K562 (cell line): ENCODE measurements at regions not wholly inside any gene's neighbourhood (a gene's known extent, or its start where the extent isn't known, plus 50 kb on each side); places are given as distances from the start of the nearest gene placed in this dataset.

ENCODE experiments used
- ATAC-seq: fragments of 200-7000 bp; cut with Tn5 transposase; 3 replicates; pipeline ENCODE4 v1.9.1; 2020; ENCODE audit warnings: moderate library complexity
- BruUV-seq: library from RNA; stranded (reverse); fragments of 400-500 nt; replicated peaks from 2 replicates; lab custom pipeline; 2021; lab: Mats Ljungman, UMichigan
- CTCF ChIA-PET: fragments of 300-600 bp; formaldehyde crosslinking; extraction: SDS; loops from one replicate; lab custom pipeline; 2021; ENCODE audit warnings: low intra/inter-chr PET ratio; lab: Yijun Ruan, JAX
- POLR2A ChIA-PET: fragments of 300-600, 350-650 bp; sonication (Branson Sonifier 250); formaldehyde crosslinking; extraction: SDS; loops from one replicate; lab custom pipeline; 2021; ENCODE audit warnings: antibody characterized with exemption, inconsistent platforms; lab: Yijun Ruan, JAX
- DNase-seq, 4 experiments: peaks; one replicate each; pipeline versions ENCODE4 v3.0.0 to v3.0.0-alpha.2; 2011 to 2018; ENCODE audit warnings: low spot score in 3 of 4, mixed read lengths in 3 of 4; ENCODE audit errors: extremely low read depth in 1 of 4
- FAIRE-seq: peaks from 2 replicates; lab custom pipeline; 2011; peaks lifted over from hg19 to GRCh38; lab: Jason Lieb, UNC
- H2AFZ ChIP-seq: 2 replicates; pipeline ENCODE4 v1.6.0; 2011; ENCODE audit warnings: low read depth, low read length, control low read depth, inconsistent platforms
- H3K27ac ChIP-seq: fragments of 200-600 bp; 3 replicates; pipeline ENCODE4 v1.8.0; 2011; ENCODE audit warnings: low read depth, mild to moderate bottlenecking, control low read depth, inconsistent platforms, low read length, moderate library complexity, mixed read lengths; ENCODE audit errors: extremely low read depth
- H3K27me3 ChIP-seq, 2 experiments: fragments of 300-600 bp in 1 of 2; 2 replicates in 1 of 2; 3 replicates in 1 of 2; pipeline versions ENCODE4 v1.6.0 to v1.8.0; 2011; ENCODE audit warnings: inconsistent platforms in 2 of 2, low read length in 2 of 2, mild to moderate bottlenecking in 1 of 2, mixed read lengths in 1 of 2, moderate library complexity in 1 of 2; ENCODE audit not compliant: control insufficient read depth in 2 of 2, insufficient read depth in 2 of 2
- H3K36me3 ChIP-seq: fragments of 300-600 bp; 3 replicates; pipeline ENCODE4 v1.8.0; 2011; ENCODE audit warnings: mild to moderate bottlenecking, low read length, inconsistent platforms; ENCODE audit not compliant: control insufficient read depth, insufficient read depth
- H3K4me1 ChIP-seq, 2 experiments: fragments of 200-600 bp in 1 of 2; replicated peaks in 1 of 2; 2 replicates in 1 of 2; 3 replicates in 1 of 2; pipeline versions ENCODE4 v1.5.1 to v1.8.0; 2011; ENCODE audit warnings: inconsistent platforms in 2 of 2, low read length in 2 of 2, mild to moderate bottlenecking in 1 of 2, mixed read lengths in 1 of 2, moderate library complexity in 1 of 2; ENCODE audit not compliant: control insufficient read depth in 2 of 2, insufficient read depth in 2 of 2
- H3K4me2 ChIP-seq: 2 replicates; pipeline ENCODE4 v1.6.1; 2011; ENCODE audit warnings: low read length, control low read depth, inconsistent platforms, mixed read lengths; ENCODE audit not compliant: insufficient read depth
- H3K4me3 ChIP-seq: fragments of 200-600 bp; sonication (generic), shearing (Covaris generic); 2 replicates; pipeline ENCODE4 v1.5.1; 2016; ENCODE audit warnings: control low read depth, inconsistent platforms
- H3K79me2 ChIP-seq: fragments of 200-600 bp; 3 replicates; pipeline ENCODE4 v1.8.0; 2011; ENCODE audit warnings: low read length, inconsistent platforms; ENCODE audit not compliant: control insufficient read depth, insufficient read depth
- H3K9ac ChIP-seq, 2 experiments: 2 replicates each; pipeline versions ENCODE4 v1.6.0 to v1.6.1; 2011; ENCODE audit warnings: low read depth in 2 of 2, low read length in 2 of 2, control low read depth in 1 of 2, inconsistent platforms in 1 of 2, mild to moderate bottlenecking in 1 of 2, mixed read lengths in 1 of 2; ENCODE audit not compliant: insufficient read depth in 1 of 2
- H3K9me1 ChIP-seq: one replicate; pipeline ENCODE4 v1.6.0; 2011; ENCODE audit warnings: inconsistent platforms, mild to moderate bottlenecking, low read length, moderate library complexity; ENCODE audit not compliant: control insufficient read depth, insufficient read depth
- H3K9me3 ChIP-seq: replicated peaks from 2 replicates; pipeline ENCODE4 v1.5.1; 2011; ENCODE audit warnings: low read depth, low read length, inconsistent platforms; ENCODE audit not compliant: control insufficient read depth, insufficient read depth
- H4K20me1 ChIP-seq: replicated peaks from 2 replicates; pipeline ENCODE4 v1.6.1; 2011; ENCODE audit warnings: low read length, inconsistent platforms, mixed read lengths; ENCODE audit not compliant: control insufficient read depth, insufficient read depth
- CHD1 ChIP-seq: fragments of 200-600 bp; sonication (generic); IDR thresholded peaks from one replicate; pipeline ENCODE4 v1.6.1; 2012; ENCODE audit warnings: mild to moderate bottlenecking, moderate library complexity, low read length, inconsistent platforms
- HNRNPL ChIP-seq: fragments of 200-400 bp; formaldehyde crosslinking; IDR thresholded peaks from 2 replicates; pipeline ENCODE4 v1.6.1; 2017; ENCODE audit warnings: low read depth, mild to moderate bottlenecking, low read length
- MTF1 ChIP-seq: fragments of 250-450 bp; sonication (Bioruptor Pico); IDR thresholded peaks from 2 replicates; pipeline ENCODE4 v1.9.0; 2021; ENCODE audit warnings: moderate library complexity, mild to moderate bottlenecking, inconsistent platforms, borderline replicate concordance
- PRPF4 ChIP-seq: fragments of 200-400 bp; formaldehyde crosslinking; IDR thresholded peaks from one replicate; pipeline ENCODE4 v1.6.1; 2017; ENCODE audit warnings: low read length, low read depth, mild to moderate bottlenecking; ENCODE audit not compliant: insufficient read depth, poor library complexity, severe bottlenecking
- SIN3B ChIP-seq: fragments of 450-650 bp; IDR thresholded peaks from 2 replicates; pipeline ENCODE4 v1.6.1; 2017; ENCODE audit warnings: low read depth, mild to moderate bottlenecking, moderate library complexity
- STAT5A ChIP-seq: IDR thresholded peaks from 2 replicates; pipeline ENCODE4 v1.6.1; 2012; ENCODE audit warnings: low read length, inconsistent platforms, borderline replicate concordance
- TAF7 ChIP-seq: fragments of 450-650 bp; IDR thresholded peaks from 2 replicates; pipeline ENCODE4 v1.6.1; 2016; ENCODE audit warnings: missing genetic modification characterization, missing compliant biosample characterization
- ZFPM2 ChIP-seq: fragments of 250-450 bp; sonication (Bioruptor Pico); IDR thresholded peaks from 2 replicates; pipeline ENCODE4 v1.5.1; 2022; ENCODE audit warnings: mild to moderate bottlenecking
- ZNF668 ChIP-seq: fragments of 250-450 bp; sonication (Bioruptor Pico); IDR thresholded peaks from 2 replicates; pipeline ENCODE4 v1.8.0; 2022; ENCODE audit warnings: mild to moderate bottlenecking, inconsistent platforms
- WGBS: fragments of 100-300 bp; shearing (Covaris generic); methylation state at CpG from one replicate; pipeline ENCODE4 v1.1.6; 2016; ENCODE audit warnings: low coverage, mixed read lengths; ENCODE audit not compliant: insufficient coverage; ENCODE audit errors: missing lambda C conversion rate; 5-methylcytosine and 5-hydroxymethylcytosine counted together
- in situ Hi-C: fragments of 300-500 bp; cut with MboI; formaldehyde crosslinking; loops from 4 replicates; pipeline ENCODE4 v1.15.0; 2018; ENCODE audit warnings: inconsistent platforms, mixed read lengths
- intact Hi-C: fragments of 100-400 bp; cut with micrococcal nuclease; formaldehyde crosslinking; loops from 2 replicates; pipeline ENCODE4 v1.14.2; 2022
- TF ChIP-seq, protein P1 (sequence below): fragments of 150-350 bp; IDR thresholded peaks from 2 replicates; pipeline ENCODE4 v1.6.1; 2014; ENCODE audit warnings: low read depth, mild to moderate bottlenecking, low read length, borderline replicate concordance
- TF ChIP-seq, protein P2 (sequence below): fragments of 450-650 bp; formaldehyde crosslinking; IDR thresholded peaks from 2 replicates; pipeline ENCODE4 v1.4.0; 2022; ENCODE audit warnings: mild to moderate bottlenecking, moderate library complexity
- TF ChIP-seq, protein P3 (sequence below): fragments of 250-450 bp; sonication (Bioruptor Pico); IDR thresholded peaks from 2 replicates; pipeline ENCODE4 v1.8.0; 2022; ENCODE audit warnings: inconsistent platforms, mild to moderate bottlenecking, moderate library complexity, borderline replicate concordance

DNA sequence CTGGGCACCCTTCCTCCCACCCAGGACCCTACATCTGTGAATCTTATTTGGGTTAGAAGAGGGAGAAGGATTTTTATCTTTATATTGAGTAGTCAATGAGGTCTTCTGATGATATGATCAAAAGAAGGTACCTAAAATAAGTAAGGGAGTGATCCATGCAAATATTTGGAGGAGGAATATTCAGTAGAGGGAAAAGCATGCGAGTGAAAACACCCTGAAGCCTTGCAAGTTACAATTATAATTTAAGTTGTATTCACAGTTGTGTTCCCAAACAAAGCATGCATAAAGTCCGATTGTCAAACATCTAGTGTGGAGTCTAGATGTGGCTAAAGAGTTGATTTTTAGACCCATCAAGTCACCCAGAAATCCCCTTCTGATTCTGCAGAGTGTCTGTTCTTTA is 530.2 kb upstream of the ZEB2 start (continued):
- TF ChIP-seq, protein P1, sequence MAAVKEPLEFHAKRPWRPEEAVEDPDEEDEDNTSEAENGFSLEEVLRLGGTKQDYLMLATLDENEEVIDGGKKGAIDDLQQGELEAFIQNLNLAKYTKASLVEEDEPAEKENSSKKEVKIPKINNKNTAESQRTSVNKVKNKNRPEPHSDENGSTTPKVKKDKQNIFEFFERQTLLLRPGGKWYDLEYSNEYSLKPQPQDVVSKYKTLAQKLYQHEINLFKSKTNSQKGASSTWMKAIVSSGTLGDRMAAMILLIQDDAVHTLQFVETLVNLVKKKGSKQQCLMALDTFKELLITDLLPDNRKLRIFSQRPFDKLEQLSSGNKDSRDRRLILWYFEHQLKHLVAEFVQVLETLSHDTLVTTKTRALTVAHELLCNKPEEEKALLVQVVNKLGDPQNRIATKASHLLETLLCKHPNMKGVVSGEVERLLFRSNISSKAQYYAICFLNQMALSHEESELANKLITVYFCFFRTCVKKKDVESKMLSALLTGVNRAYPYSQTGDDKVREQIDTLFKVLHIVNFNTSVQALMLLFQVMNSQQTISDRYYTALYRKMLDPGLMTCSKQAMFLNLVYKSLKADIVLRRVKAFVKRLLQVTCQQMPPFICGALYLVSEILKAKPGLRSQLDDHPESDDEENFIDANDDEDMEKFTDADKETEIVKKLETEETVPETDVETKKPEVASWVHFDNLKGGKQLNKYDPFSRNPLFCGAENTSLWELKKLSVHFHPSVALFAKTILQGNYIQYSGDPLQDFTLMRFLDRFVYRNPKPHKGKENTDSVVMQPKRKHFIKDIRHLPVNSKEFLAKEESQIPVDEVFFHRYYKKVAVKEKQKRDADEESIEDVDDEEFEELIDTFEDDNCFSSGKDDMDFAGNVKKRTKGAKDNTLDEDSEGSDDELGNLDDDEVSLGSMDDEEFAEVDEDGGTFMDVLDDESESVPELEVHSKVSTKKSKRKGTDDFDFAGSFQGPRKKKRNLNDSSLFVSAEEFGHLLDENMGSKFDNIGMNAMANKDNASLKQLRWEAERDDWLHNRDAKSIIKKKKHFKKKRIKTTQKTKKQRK = no peak
- TF ChIP-seq ZFPM2 (CRISPR knock-in tag) (no peak), PRPF4 (no peak), MTF1 (no peak)
- TF ChIP-seq, protein P2, sequence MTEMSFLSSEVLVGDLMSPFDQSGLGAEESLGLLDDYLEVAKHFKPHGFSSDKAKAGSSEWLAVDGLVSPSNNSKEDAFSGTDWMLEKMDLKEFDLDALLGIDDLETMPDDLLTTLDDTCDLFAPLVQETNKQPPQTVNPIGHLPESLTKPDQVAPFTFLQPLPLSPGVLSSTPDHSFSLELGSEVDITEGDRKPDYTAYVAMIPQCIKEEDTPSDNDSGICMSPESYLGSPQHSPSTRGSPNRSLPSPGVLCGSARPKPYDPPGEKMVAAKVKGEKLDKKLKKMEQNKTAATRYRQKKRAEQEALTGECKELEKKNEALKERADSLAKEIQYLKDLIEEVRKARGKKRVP (CRISPR knock-in tag) = no peak

DNA sequence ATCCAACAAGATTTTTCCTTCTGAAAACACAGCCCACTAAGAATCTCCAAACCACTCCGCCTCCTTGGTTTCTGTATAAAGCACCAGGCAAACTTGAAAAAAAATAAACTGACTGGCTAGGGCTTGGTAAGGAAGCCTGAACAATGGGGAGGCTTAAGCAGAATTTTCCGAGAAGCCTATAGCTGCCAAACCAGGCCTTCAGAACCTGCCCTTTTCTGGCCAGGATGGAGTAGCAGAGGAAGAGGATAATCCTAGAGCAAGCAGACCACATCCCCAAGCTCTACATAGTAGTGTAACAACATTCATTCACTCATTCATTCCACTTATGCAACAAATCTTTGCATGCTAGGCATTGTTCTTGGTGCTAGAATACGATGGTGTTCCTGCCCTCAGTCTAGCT is 529.6 kb upstream of the ZEB2 start:
- H4K20me1 ChIP-seq = no peaks in the 10 kb centered on the region
- H3K9ac ChIP-seq = no peak overlapping the region
- H3K4me2 ChIP-seq = no peak overlapping the region
- no peak overlapping the region for H3K27ac ChIP-seq
- FAIRE-seq (no peak), DNase-seq (no peak), ATAC-seq (no peak)
- no peaks in the 10 kb centered on the region for H3K79me2 ChIP-seq
- WGBS = 64% methylated on average over 3 of the region's 3 CpGs
- intact Hi-C loops = loop anchor here (10.0 kb wide), 1 partner anchor 525 kb away; the partner anchor contains the start of gene ZEB2
- no peaks in the 10 kb centered on the region for H3K9me3 ChIP-seq
- no peaks in the 10 kb centered on the region for H3K9me1 ChIP-seq
- POLR2A ChIA-PET = no interaction called here
- no peak overlapping the region for H3K4me3 ChIP-seq
- H2AFZ ChIP-seq = peak overlapping the region; percentile 0; the same call in 1 of the 2 replicates
- BruUV-seq = no TSS peak
- CTCF ChIA-PET = no interaction called here
- H3K36me3 ChIP-seq = no peaks in the 10 kb centered on the region
- no peaks in the 10 kb centered on the region for H3K27me3 ChIP-seq
- in situ Hi-C loops = no loop called here
- H3K4me1 ChIP-seq = no peaks in the 10 kb centered on the region
- TF ChIP-seq CHD1 (no peak), HNRNPL (no peak), SIN3B (no peak), TAF7 (tag) (no peak), STAT5A (no peak), ZNF668 (CRISPR knock-in tag) (no peak)
- TF ChIP-seq, protein P3, sequence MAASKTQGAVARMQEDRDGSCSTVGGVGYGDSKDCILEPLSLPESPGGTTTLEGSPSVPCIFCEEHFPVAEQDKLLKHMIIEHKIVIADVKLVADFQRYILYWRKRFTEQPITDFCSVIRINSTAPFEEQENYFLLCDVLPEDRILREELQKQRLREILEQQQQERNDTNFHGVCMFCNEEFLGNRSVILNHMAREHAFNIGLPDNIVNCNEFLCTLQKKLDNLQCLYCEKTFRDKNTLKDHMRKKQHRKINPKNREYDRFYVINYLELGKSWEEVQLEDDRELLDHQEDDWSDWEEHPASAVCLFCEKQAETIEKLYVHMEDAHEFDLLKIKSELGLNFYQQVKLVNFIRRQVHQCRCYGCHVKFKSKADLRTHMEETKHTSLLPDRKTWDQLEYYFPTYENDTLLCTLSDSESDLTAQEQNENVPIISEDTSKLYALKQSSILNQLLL (CRISPR knock-in tag) = no peak
